BLaER1 treated with 17β-estradiol and CSF1 and Interleukin-3, amounts not matched to agents 10 nM and 100 nM (cell line): ENCODE measurements at regions not wholly inside any gene's neighbourhood (a gene's known extent, or its start where the extent isn't known, plus 50 kb on each side); places are given as distances from the start of the nearest gene placed in this dataset.

Source experiments
- H3K27ac ChIP-seq, 11 experiments: shearing (Covaris generic); formaldehyde crosslinking; 2 replicates each; pipeline ENCODE4 v1.8.1; 2022
- H3K27me3 ChIP-seq, 11 experiments: shearing (Covaris generic); formaldehyde crosslinking; 2 replicates each; pipeline ENCODE4 v1.8.1; 2022
- H3K36me3 ChIP-seq, 11 experiments: shearing (Covaris generic); formaldehyde crosslinking; 2 replicates each; pipeline ENCODE4 v1.8.1; 2022
- H3K4me1 ChIP-seq, 10 experiments: shearing (Covaris generic); formaldehyde crosslinking; 2 replicates each; pipeline ENCODE4 v1.8.1; 2022
- H3K4me2 ChIP-seq, 11 experiments: shearing (Covaris generic); formaldehyde crosslinking; 2 replicates each; pipeline ENCODE4 v1.8.1; 2022
- H3K4me3 ChIP-seq, 10 experiments: shearing (Covaris generic); formaldehyde crosslinking; 2 replicates each; pipeline ENCODE4 v1.8.1; 2022
- H3K9ac ChIP-seq, 11 experiments: shearing (Covaris generic); formaldehyde crosslinking; 2 replicates each; pipeline ENCODE4 v1.8.1; 2022
- H3K9me3 ChIP-seq, 11 experiments: shearing (Covaris generic); formaldehyde crosslinking; replicated peaks in 1 of 11; 2 replicates each; pipeline ENCODE4 v1.8.1; 2022
- H4K20me1 ChIP-seq, 11 experiments: shearing (Covaris generic); formaldehyde crosslinking; 2 replicates each; pipeline ENCODE4 v1.8.1; 2022
- Cebpa-rat ChIP-seq, 11 experiments: shearing (Covaris generic); IDR thresholded peaks; 2 replicates each; pipeline ENCODE4 v1.8.1; 2022

DNA sequence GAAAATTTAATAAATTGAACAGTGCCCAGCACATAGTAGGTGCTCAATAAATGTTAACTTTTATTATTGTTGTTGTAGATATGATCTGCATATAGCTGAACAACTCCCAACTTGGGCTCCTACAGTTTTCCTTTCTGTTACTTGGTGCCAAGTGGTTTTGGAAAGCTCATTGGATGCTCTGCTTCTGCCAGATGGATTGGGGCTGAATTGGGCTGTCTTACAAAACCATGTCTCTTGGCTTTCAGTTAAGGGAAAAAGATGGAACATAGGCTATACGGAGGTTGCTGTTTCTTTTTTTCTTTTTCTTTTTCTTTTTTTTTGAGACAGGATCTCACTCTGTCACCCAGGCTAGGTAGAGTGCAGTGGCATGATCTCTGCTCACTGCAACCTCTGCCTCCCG, 140.7 kb upstream of the PWP1 start:
- H3K9me3 ChIP-seq = peaks cover 10 to 28% (median 16%) of the 10 kb centered on the region in 11 experiments; a peak in 20 of 22 replicates
- peaks cover 0 to 42% (median 0%) of the 10 kb centered on the region in 11 experiments; a peak in 9 of 22 replicates for H3K36me3 ChIP-seq
- no peak overlapping the region for H3K4me3 ChIP-seq
- no peaks in the 10 kb centered on the region for H3K27me3 ChIP-seq
- no peak for TF ChIP-seq Cebpa-rat (IDR thresholded peaks at IDR 0.05)
- no peak overlapping the region for H3K27ac ChIP-seq
- peaks cover 0 to 20% (median 11%) of the 10 kb centered on the region in 10 experiments; a peak in 15 of 20 replicates for H3K4me1 ChIP-seq
- no peaks in the 10 kb centered on the region for H4K20me1 ChIP-seq
- H3K4me2 ChIP-seq = no peak overlapping the region
- H3K9ac ChIP-seq = no peak overlapping the region

GRCh38 chr12:107545737-107546353, 139.8 kb upstream of the PWP1 start:
- Histone ChIP-seq H3K27ac (no peak overlapping the region), H3K27me3 (no peaks in the 10 kb centered on the region), H3K4me3 (no peak overlapping the region), H3K4me1 (peaks cover 0 to 18% (median 10%) of the 10 kb centered on the region in 10 experiments; a peak in 15 of 20 replicates), H3K9ac (no peak overlapping the region), H4K20me1 (no peaks in the 10 kb centered on the region), H3K36me3 (peaks cover 0 to 45% (median 0%) of the 10 kb centered on the region in 11 experiments; a peak in 9 of 22 replicates), H3K4me2 (no peak overlapping the region), H3K9me3 (peaks cover 10 to 30% (median 16%) of the 10 kb centered on the region in 11 experiments; a peak in 20 of 22 replicates)
- TF ChIP-seq Cebpa-rat (IDR thresholded peaks at IDR 0.05) = no peak

DNA sequence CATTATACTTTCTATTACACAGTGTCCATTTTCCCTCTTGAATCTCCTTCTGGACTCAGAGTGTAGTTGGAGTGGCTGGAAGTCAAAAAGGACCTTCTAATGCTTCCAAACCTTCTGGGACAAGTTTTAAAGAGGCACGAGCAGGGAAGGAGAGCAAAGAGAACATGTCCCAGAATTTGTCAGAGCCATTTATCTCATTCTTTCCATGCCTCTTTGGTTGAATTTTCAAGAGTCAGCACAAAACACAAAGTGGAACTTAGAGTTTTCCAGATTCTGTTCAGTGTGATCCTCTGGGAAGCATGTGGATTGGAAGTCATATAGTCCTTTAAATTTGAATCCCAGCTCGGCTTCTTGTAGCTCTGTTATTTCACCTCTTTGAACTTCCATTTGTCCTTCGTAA, 138.2 kb upstream of the PWP1 start:
- peaks cover 0 to 10% (median 7%) of the 10 kb centered on the region in 10 experiments; a peak in 15 of 20 replicates for H3K4me1 ChIP-seq
- no peak for TF ChIP-seq Cebpa-rat (IDR thresholded peaks at IDR 0.05)
- no peak overlapping the region for H3K4me3 ChIP-seq
- peak overlapping the region in 9 of 11 experiments; percentile 11 to 70 (median 43); a peak in 13 of 22 replicates for H3K4me2 ChIP-seq
- peak overlapping the region in 4 of 11 experiments; percentile 20 to 43 (median 28); a peak in 5 of 22 replicates for H3K27ac ChIP-seq
- no peak overlapping the region for H3K9ac ChIP-seq
- peaks cover 10 to 30% (median 16%) of the 10 kb centered on the region in 11 experiments; a peak in 20 of 22 replicates for H3K9me3 ChIP-seq
- no peaks in the 10 kb centered on the region for H4K20me1 ChIP-seq
- H3K36me3 ChIP-seq = peaks cover 0 to 45% (median 0%) of the 10 kb centered on the region in 11 experiments; a peak in 9 of 22 replicates
- H3K27me3 ChIP-seq = no peaks in the 10 kb centered on the region

DNA sequence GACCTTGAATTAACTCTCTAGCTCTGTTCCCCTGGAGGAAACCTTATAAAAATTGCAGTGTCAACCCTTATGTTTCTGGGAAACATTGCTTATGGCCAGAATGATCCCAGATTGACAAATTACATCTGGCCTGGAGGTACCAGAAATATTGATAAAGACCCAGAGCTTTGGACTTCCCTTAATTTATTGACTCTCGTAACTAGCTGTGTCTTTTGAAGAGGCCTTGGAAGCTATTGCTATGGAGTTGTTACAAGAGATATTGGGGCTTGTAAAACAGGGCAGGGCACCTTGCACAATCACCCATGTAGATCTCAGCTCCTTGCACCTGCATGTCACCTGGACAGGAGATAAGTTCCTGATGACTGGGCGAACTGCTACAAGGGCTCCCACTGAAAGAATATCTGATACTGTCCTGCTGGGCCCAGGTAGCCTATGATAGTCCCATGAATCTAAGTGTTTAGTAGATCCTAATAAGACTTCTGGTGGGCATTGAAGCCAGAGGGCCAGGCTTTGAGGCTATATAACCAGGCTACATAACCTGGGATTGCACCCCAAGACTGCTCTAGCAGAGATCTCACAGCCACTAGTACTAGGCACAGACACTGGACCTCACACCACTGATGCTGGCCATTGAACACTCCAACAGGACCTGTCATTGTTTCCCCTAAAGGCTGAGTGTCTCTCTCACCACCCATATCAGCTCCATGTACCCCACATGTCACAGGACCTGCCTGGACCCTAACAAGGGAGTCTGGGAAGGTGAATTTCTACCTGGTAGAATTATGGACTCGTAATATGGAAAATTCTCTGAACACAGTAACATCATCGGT, 135.7 kb upstream of the PWP1 start:
- H3K9me3 ChIP-seq = peaks cover 10 to 30% (median 16%) of the 10 kb centered on the region in 11 experiments; a peak in 20 of 22 replicates
- no peak overlapping the region for H3K27ac ChIP-seq
- no peak for TF ChIP-seq Cebpa-rat (IDR thresholded peaks at IDR 0.05)
- H3K4me1 ChIP-seq = peaks cover 0 to 10% (median 7%) of the 10 kb centered on the region in 10 experiments; a peak in 15 of 20 replicates
- peaks cover 0 to 5% (median 0%) of the 10 kb centered on the region in 11 experiments; a peak in 1 of 22 replicates for H4K20me1 ChIP-seq
- H3K4me2 ChIP-seq = no peak overlapping the region
- no peak overlapping the region for H3K9ac ChIP-seq
- H3K36me3 ChIP-seq = peaks cover 0 to 45% (median 0%) of the 10 kb centered on the region in 11 experiments; a peak in 9 of 22 replicates
- H3K27me3 ChIP-seq = no peaks in the 10 kb centered on the region
- H3K4me3 ChIP-seq = no peak overlapping the region

- no peak overlapping the region for H3K27ac ChIP-seq
- TF ChIP-seq Cebpa-rat (IDR thresholded peaks at IDR 0.05) = no peak
- peaks cover 0 to 32% (median 0%) of the 10 kb centered on the region in 11 experiments; a peak in 9 of 22 replicates for H3K36me3 ChIP-seq
- no peak overlapping the region for H3K4me3 ChIP-seq
- H3K4me1 ChIP-seq = peaks cover 0 to 10% (median 7%) of the 10 kb centered on the region in 10 experiments; a peak in 15 of 20 replicates
- peaks cover 10 to 30% (median 16%) of the 10 kb centered on the region in 11 experiments; a peak in 20 of 22 replicates for H3K9me3 ChIP-seq
- H4K20me1 ChIP-seq = peaks cover 0 to 10% (median 0%) of the 10 kb centered on the region in 11 experiments; a peak in 1 of 22 replicates
- no peak overlapping the region for H3K9ac ChIP-seq
- no peaks in the 10 kb centered on the region for H3K27me3 ChIP-seq
- H3K4me2 ChIP-seq = no peak overlapping the region
These were observed 134.2 kb upstream of the PWP1 start for GRCh38 chr12:107551434-107551833.

DNA sequence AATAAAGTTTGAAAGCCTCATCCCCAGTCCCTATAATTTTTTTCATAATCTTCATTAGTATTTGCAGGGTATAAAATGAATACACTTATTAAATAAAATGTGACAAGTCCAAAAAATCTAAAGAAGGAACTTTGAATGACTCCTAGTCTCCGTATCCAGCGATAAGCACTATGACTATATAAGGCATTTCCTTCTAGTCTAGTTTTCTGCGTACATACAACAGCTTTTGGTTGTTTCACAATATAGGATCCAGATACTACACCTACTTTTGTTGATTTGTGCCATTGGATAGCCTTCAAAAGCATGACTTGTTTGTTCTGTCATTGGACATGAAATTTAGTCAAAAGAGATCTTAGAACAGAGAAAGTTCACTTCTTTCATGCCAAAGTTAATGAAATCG, 133.3 kb upstream of the PWP1 start:
- Histone ChIP-seq H3K4me2 (no peak overlapping the region), H3K9ac (no peak overlapping the region), H3K36me3 (peaks cover 0 to 28% (median 0%) of the 10 kb centered on the region in 11 experiments; a peak in 9 of 22 replicates), H3K4me3 (no peak overlapping the region), H3K9me3 (peaks cover 10 to 28% (median 16%) of the 10 kb centered on the region in 11 experiments; a peak in 20 of 22 replicates), H3K27ac (no peak overlapping the region), H4K20me1 (peaks cover 0 to 10% (median 0%) of the 10 kb centered on the region in 11 experiments; a peak in 1 of 22 replicates), H3K27me3 (no peaks in the 10 kb centered on the region), H3K4me1 (peaks cover 0 to 5% (median 2%) of the 10 kb centered on the region in 10 experiments; a peak in 15 of 20 replicates)
- TF ChIP-seq Cebpa-rat (IDR thresholded peaks at IDR 0.05) = no peak

DNA sequence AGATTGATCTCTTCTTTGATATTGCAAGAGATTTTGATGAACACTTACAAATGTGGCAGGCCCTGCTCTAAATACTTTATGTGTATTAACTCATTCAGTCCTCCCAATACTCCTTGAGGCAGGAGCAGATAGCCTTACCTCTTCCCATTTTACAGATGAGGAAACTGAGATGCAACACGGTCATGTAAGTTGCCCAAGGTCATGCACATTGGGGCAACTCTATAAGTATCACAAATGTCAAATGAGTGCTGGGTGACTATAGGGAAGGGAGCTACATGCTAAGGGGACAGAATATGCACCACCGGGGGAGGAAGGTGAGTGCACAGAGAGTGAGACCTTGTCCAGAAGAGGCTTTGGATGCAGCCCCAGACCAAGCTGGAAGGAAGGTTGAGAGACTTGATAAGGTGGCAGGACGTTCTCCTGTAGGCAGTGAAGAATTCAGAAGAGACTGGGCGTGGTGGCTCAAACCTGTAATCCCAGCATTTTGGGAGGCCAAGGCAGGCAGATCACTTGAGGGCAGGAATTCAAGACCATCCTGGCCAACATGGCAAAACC, 132.3 kb upstream of the PWP1 start:
- peaks cover 0 to 5% (median 1%) of the 10 kb centered on the region in 10 experiments; a peak in 9 of 20 replicates for H3K4me1 ChIP-seq
- H4K20me1 ChIP-seq = peaks cover 0 to 12% (median 4%) of the 10 kb centered on the region in 11 experiments; a peak in 3 of 22 replicates
- no peak overlapping the region for H3K4me3 ChIP-seq
- H3K27ac ChIP-seq = no peak overlapping the region
- peaks cover 0 to 19% (median 0%) of the 10 kb centered on the region in 11 experiments; a peak in 8 of 22 replicates for H3K36me3 ChIP-seq
- TF ChIP-seq Cebpa-rat (IDR thresholded peaks at IDR 0.05) = no peak
- H3K27me3 ChIP-seq = no peaks in the 10 kb centered on the region
- H3K9ac ChIP-seq = no peak overlapping the region
- H3K9me3 ChIP-seq = peaks cover 10 to 18% (median 14%) of the 10 kb centered on the region in 11 experiments; a peak in 20 of 22 replicates
- no peak overlapping the region for H3K4me2 ChIP-seq

DNA sequence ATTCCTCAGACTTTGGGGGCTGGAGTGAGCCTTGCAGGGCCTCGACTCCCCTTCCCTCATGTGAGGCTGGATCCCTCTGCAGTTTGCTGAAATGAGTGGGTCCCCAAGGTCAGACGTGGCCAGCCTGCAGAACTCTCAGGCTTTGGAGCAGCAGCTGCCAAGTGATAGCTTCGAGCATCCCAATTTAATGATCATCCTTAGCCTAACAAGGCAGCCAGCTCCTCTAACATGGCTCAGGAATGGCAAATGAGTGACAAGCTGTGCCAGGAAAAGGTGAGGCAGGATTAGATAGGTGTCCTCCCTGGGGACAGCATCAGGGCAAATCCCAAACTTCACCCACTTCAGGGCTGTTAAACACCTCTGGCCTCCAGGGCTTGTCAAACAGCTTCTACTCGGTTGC, 130.7 kb upstream of the PWP1 start:
- no peak overlapping the region for H3K27ac ChIP-seq
- no peak overlapping the region for H3K4me3 ChIP-seq
- H4K20me1 ChIP-seq = peaks cover 0 to 22% (median 8%) of the 10 kb centered on the region in 11 experiments; a peak in 7 of 22 replicates
- H3K4me2 ChIP-seq = no peak overlapping the region
- no peak for TF ChIP-seq Cebpa-rat (IDR thresholded peaks at IDR 0.05)
- no peaks in the 10 kb centered on the region for H3K27me3 ChIP-seq
- peaks cover 0 to 17% (median 13%) of the 10 kb centered on the region in 10 experiments; a peak in 15 of 20 replicates for H3K4me1 ChIP-seq
- H3K9me3 ChIP-seq = 0 out of 22 replicates have a peak, but pooled peaks cover 0 to 1% (median 0%) of the 10 kb centered on the region in 11 experiments
- peaks cover 0 to 2% (median 0%) of the 10 kb centered on the region in 11 experiments; a peak in 1 of 22 replicates for H3K36me3 ChIP-seq
- H3K9ac ChIP-seq = no peak overlapping the region
